Stimulated activated CD4-positive, alpha-beta T cell treated with anti-CD3 and anti-CD28 coated beads, Interleukin-1b, Interleukin-23, amount 100 ng/mL, for 4 hours (primary cell): ENCODE measurements at regions not wholly inside any gene's neighbourhood (a gene's known extent, or its start where the extent isn't known, plus 50 kb on each side); places are given as distances from the start of the nearest gene placed in this dataset.

Source experiments
- DNase-seq, 2 donors: peaks; one replicate each; pipeline ENCODE4 v3.0.0-alpha.2; 2020; ENCODE audit warnings: low read depth in 2 of 2

GRCh38 chr13:78334059-78334458 lies 269.3 kb downstream of the POU4F1 start:
- no peak for DNase-seq

- no peak for DNase-seq
Observed at GRCh38 chr13:78326633-78327032, 276.7 kb downstream of the POU4F1 start.

- no peak for DNase-seq
Observed at GRCh38 chr13:78325585-78325984, 277.8 kb downstream of the POU4F1 start.

- DNase-seq: no peak
Observed at GRCh38 chr13:78323848-78324247, 279.5 kb downstream of the POU4F1 start.

GRCh38 chr13:78323040-78323439 lies 280.3 kb downstream of the POU4F1 start:
- DNase-seq: no peak

- no peak for DNase-seq
Observed at GRCh38 chr13:78319101-78319627, 284.2 kb downstream of the POU4F1 start.

- no peak for DNase-seq
Observed at GRCh38 chr13:78317030-78317429, 286.3 kb downstream of the POU4F1 start.

GRCh38 chr13:78309497-78310180 lies 293.7 kb downstream of the POU4F1 start:
- no peak for DNase-seq

- DNase-seq: no peak
Observed at GRCh38 chr13:78306519-78307206, 296.7 kb downstream of the POU4F1 start.

- DNase-seq: no peak
Observed at GRCh38 chr13:78305171-78305570, 298.2 kb downstream of the POU4F1 start.

- no peak for DNase-seq
Observed at GRCh38 chr13:78299832-78300623, 303.3 kb downstream of the POU4F1 start.

- DNase-seq: no peak
Observed at GRCh38 chr13:78298657-78299056, 304.7 kb downstream of the POU4F1 start.

GRCh38 chr13:78286748-78287147 lies 316.6 kb downstream of the POU4F1 start:
- DNase-seq: no peak

GRCh38 chr13:78265098-78265497 lies 338.3 kb downstream of the POU4F1 start:
- no peak for DNase-seq

- no peak for DNase-seq
Observed at GRCh38 chr13:78258304-78258703, 339.7 kb upstream of the EDNRB start.

- no peak for DNase-seq
Observed at GRCh38 chr13:78256484-78256883, 337.9 kb upstream of the EDNRB start.

GRCh38 chr13:78254113-78254512 lies 335.5 kb upstream of the EDNRB start:
- DNase-seq: no peak

GRCh38 chr13:78247362-78247761 lies 328.7 kb upstream of the EDNRB start:
- no peak for DNase-seq

GRCh38 chr13:78241278-78241919 lies 322.8 kb upstream of the EDNRB start:
- no peak for DNase-seq

GRCh38 chr13:78239714-78240113 lies 321.1 kb upstream of the EDNRB start:
- no peak for DNase-seq

- DNase-seq: no peak
Observed at GRCh38 chr13:78238911-78239310, 320.3 kb upstream of the EDNRB start.

- no peak for DNase-seq
Observed at GRCh38 chr13:78228940-78229339, 310.3 kb upstream of the EDNRB start.
